PC-3 (cell line): ENCODE measurements at regions not wholly inside any gene's neighbourhood (a gene's known extent, or its start where the extent isn't known, plus 50 kb on each side); places are given as distances from the start of the nearest gene placed in this dataset.

Experiments
- ATAC-seq: fragments of 200-7000 bp; cut with Tn5 transposase; 2 replicates; pipeline ENCODE4 v1.9.1; 2020; ENCODE audit warnings: mild to moderate bottlenecking, moderate library complexity
- BruUV-seq: library from RNA; stranded (reverse); fragments of 400-500 nt; replicated peaks from 2 replicates; lab custom pipeline; 2021; lab: Mats Ljungman, UMichigan
- CTCF ChIA-PET: fragments of 300-600 bp; sonication (Branson Sonifier 250); formaldehyde crosslinking; loops from one replicate; lab custom pipeline; 2022; ENCODE audit warnings: antibody characterized with exemption; lab: Charles Lee
- POLR2A ChIA-PET: fragments of 300-600 bp; sonication (Branson Sonifier 250); formaldehyde crosslinking; loops from one replicate; lab custom pipeline; 2022; ENCODE audit warnings: antibody characterized with exemption; ENCODE audit not compliant: unreplicated experiment; lab: Charles Lee
- DNase-seq: peaks from one replicate; pipeline ENCODE4 v3.0.0-alpha.2; 2015
- H2AFZ ChIP-seq: fragments of 300-600 bp; sonication (generic); 2 replicates; pipeline ENCODE4 v1.6.0; 2016; ENCODE audit warnings: antibody characterized with exemption, low read length
- H3F3A ChIP-seq: fragments of 300-600 bp; sonication (generic); one replicate; pipeline ENCODE4 v1.6.0; 2017; ENCODE audit warnings: antibody characterized with exemption, low read length, control low read depth, mild to moderate bottlenecking; ENCODE audit not compliant: unreplicated experiment
- H3K27ac ChIP-seq: fragments of 300-600 bp; sonication (generic); 2 replicates; pipeline ENCODE4 v1.5.1; 2016; ENCODE audit warnings: mild to moderate bottlenecking, low read length
- H3K27me3 ChIP-seq: fragments of 300-600 bp; sonication (generic); 2 replicates; pipeline ENCODE4 v1.6.1; 2016; ENCODE audit warnings: low read length, mixed read lengths
- H3K36me3 ChIP-seq: fragments of 300-600 bp; sonication (generic); 2 replicates; pipeline ENCODE4 v1.6.1; 2016; ENCODE audit warnings: low read depth, mixed run types, low read length, mixed read lengths
- H3K4me1 ChIP-seq: fragments of 300-600 bp; sonication (generic); 2 replicates; pipeline ENCODE4 v1.5.1; 2016; ENCODE audit warnings: low read length; ENCODE audit not compliant: insufficient read depth
- H3K4me2 ChIP-seq: fragments of 300-600 bp; sonication (generic); 2 replicates; pipeline ENCODE4 v1.6.0; 2016; ENCODE audit warnings: low read length
- H3K4me3 ChIP-seq: fragments of 300-600 bp; sonication (generic); 2 replicates; pipeline ENCODE4 v1.5.1; 2016; ENCODE audit warnings: mild to moderate bottlenecking, low read length, mixed read lengths
- H3K79me2 ChIP-seq: fragments of 300-600 bp; sonication (generic); 2 replicates; pipeline ENCODE4 v1.6.1; 2017; ENCODE audit warnings: low read length, mixed read lengths
- H3K9ac ChIP-seq: fragments of 300-600 bp; sonication (generic); 2 replicates; pipeline ENCODE4 v1.6.0; 2016; ENCODE audit warnings: mild to moderate bottlenecking, low read length
- H3K9me2 ChIP-seq: fragments of 300-600 bp; sonication (generic); replicated peaks from 2 replicates; pipeline ENCODE4 v1.6.1; 2016; ENCODE audit warnings: mixed run types, low read length, mixed read lengths
- H3K9me3 ChIP-seq: fragments of 300-600 bp; sonication (generic); 2 replicates; pipeline ENCODE4 v1.6.1; 2016; ENCODE audit warnings: low read length, mixed read lengths
- H4K20me1 ChIP-seq: fragments of 300-600 bp; sonication (generic); 2 replicates; pipeline ENCODE4 v1.6.1; 2016; ENCODE audit warnings: low read length, mixed read lengths
- EZH2 ChIP-seq: fragments of 300-600 bp; sonication (generic); IDR thresholded peaks from one replicate; pipeline ENCODE4 v1.6.1; 2017; ENCODE audit warnings: antibody characterized with exemption, mild to moderate bottlenecking, low read length; ENCODE audit not compliant: unreplicated experiment
- EZH2phosphoT487 ChIP-seq: fragments of 300-600 bp; sonication (generic); IDR thresholded peaks from 2 replicates; pipeline ENCODE4 v1.6.1; 2018; ENCODE audit warnings: mild to moderate bottlenecking, antibody characterized with exemption, low read length, borderline replicate concordance
- intact Hi-C: fragments of 100-400 bp; cut with micrococcal nuclease; formaldehyde crosslinking; loops from 2 replicates; pipeline ENCODE4 v1.9.0; 2023
- TF ChIP-seq, protein P1 (sequence below): fragments of 300-600 bp; sonication (generic); conservative IDR thresholded peaks from 2 replicates; pipeline ENCODE4 v1.5.1; 2017; ENCODE audit warnings: antibody characterized with exemption, low read depth, mild to moderate bottlenecking, low read length

DNA sequence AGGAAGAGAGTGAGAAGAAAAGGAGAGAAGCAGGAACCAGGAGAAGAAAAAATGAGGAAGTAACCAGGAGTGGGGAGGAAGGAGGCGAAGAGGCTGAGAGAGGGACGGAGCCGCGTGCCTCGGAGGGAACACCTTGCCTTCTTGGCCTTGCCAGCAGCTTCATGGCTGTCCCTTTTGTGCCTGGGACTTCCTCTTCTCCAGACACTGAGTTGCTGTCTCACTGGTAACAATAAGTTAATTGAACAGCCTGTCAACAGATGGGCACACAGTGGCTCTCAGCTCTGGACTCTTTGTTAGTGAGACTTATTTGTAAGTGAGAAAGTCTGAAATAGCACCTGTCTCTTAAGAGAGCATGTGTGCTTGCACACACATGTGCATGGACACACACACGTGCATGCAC lies 83.2 kb downstream of the GATA3 start:
- no peak for ATAC-seq
- CTCF ChIA-PET = no interaction called here
- Histone ChIP-seq H3K4me3 (no peak overlapping the region), H4K20me1 (no peaks in the 10 kb centered on the region), H2AFZ (no peak overlapping the region), H3K9me2 (no peaks in the 10 kb centered on the region), H3K36me3 (no peaks in the 10 kb centered on the region), H3K27me3 (no peaks in the 10 kb centered on the region), H3K9ac (no peak overlapping the region), H3K4me1 (peaks cover 8% of the 10 kb centered on the region), H3K9me3 (no peaks in the 10 kb centered on the region), H3K27ac (no peak overlapping the region), H3F3A (no peaks in the 10 kb centered on the region), H3K79me2 (no peaks in the 10 kb centered on the region), H3K4me2 (no peak overlapping the region)
- POLR2A ChIA-PET = no interaction called here
- no peak for DNase-seq
- TF ChIP-seq, protein P1, sequence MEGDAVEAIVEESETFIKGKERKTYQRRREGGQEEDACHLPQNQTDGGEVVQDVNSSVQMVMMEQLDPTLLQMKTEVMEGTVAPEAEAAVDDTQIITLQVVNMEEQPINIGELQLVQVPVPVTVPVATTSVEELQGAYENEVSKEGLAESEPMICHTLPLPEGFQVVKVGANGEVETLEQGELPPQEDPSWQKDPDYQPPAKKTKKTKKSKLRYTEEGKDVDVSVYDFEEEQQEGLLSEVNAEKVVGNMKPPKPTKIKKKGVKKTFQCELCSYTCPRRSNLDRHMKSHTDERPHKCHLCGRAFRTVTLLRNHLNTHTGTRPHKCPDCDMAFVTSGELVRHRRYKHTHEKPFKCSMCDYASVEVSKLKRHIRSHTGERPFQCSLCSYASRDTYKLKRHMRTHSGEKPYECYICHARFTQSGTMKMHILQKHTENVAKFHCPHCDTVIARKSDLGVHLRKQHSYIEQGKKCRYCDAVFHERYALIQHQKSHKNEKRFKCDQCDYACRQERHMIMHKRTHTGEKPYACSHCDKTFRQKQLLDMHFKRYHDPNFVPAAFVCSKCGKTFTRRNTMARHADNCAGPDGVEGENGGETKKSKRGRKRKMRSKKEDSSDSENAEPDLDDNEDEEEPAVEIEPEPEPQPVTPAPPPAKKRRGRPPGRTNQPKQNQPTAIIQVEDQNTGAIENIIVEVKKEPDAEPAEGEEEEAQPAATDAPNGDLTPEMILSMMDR = no peak
- TF ChIP-seq EZH2 (no peak), EZH2phosphoT487 (no peak)
- intact Hi-C loops = no loop called here
- no TSS peak for BruUV-seq

- no peak overlapping the region for H3K9ac ChIP-seq
- DNase-seq (peak; percentile 68), ATAC-seq (peak; percentile 93)
- H3K36me3 ChIP-seq = no peaks in the 10 kb centered on the region
- no peak overlapping the region for H3K4me3 ChIP-seq
- no peaks in the 10 kb centered on the region for H3K9me2 ChIP-seq
- H3F3A ChIP-seq = no peaks in the 10 kb centered on the region
- no peak overlapping the region for H2AFZ ChIP-seq
- no peaks in the 10 kb centered on the region for H4K20me1 ChIP-seq
- H3K27ac ChIP-seq = peak overlapping the region; percentile 32; the same call in 1 of the 2 replicates
- intact Hi-C loops = no loop called here
- TF ChIP-seq EZH2 (no peak), EZH2phosphoT487 (no peak)
- TF ChIP-seq, protein P1 = no peak
- CTCF ChIA-PET = no interaction called here
- BruUV-seq = no TSS peak
- peak overlapping the region; percentile 14; the same call in 1 of the 2 replicates for H3K4me2 ChIP-seq
- POLR2A ChIA-PET = no interaction called here
- H3K9me3 ChIP-seq = no peaks in the 10 kb centered on the region
- H3K27me3 ChIP-seq = no peaks in the 10 kb centered on the region
- H3K4me1 ChIP-seq = peaks cover 8% of the 10 kb centered on the region
- no peaks in the 10 kb centered on the region for H3K79me2 ChIP-seq
Observed at GRCh38 chr10:8138471-8138870, 84.0 kb downstream of the GATA3 start.

GRCh38 chr10:8144496-8144895 lies 90.0 kb downstream of the GATA3 start:
- Histone ChIP-seq H2AFZ (no peak overlapping the region), H3K79me2 (no peaks in the 10 kb centered on the region), H3F3A (no peaks in the 10 kb centered on the region), H3K36me3 (no peaks in the 10 kb centered on the region), H3K9me3 (no peaks in the 10 kb centered on the region), H3K27me3 (no peaks in the 10 kb centered on the region), H3K4me3 (no peak overlapping the region), H4K20me1 (no peaks in the 10 kb centered on the region), H3K9ac (no peak overlapping the region), H3K4me2 (no peak overlapping the region), H3K9me2 (no peaks in the 10 kb centered on the region), H3K27ac (no peak overlapping the region), H3K4me1 (peaks cover 16% of the 10 kb centered on the region)
- no peak for TF ChIP-seq EZH2phosphoT487
- TF ChIP-seq, protein P1 = no peak
- TF ChIP-seq EZH2 = no peak
- intact Hi-C loops = no loop called here
- ATAC-seq (no peak), DNase-seq (no peak)
- POLR2A ChIA-PET = no interaction called here
- CTCF ChIA-PET = no interaction called here
- no TSS peak for BruUV-seq
